Tibial nerve (tissue), 4 donors: ENCODE measurements at regions not wholly inside any gene's neighbourhood (a gene's known extent, or its start where the extent isn't known, plus 50 kb on each side); places are given as distances from the start of the nearest gene placed in this dataset.

ENCODE experiments used
- CTCF ChIP-seq, 5 experiments: fragments of 200-600 bp in 3 of 5; fragments of 450-650 bp in 2 of 5; sonication (generic) in 3 of 5; IDR thresholded peaks; one replicate each; pipeline ENCODE4 v1.5.1; 2016 to 2019; ENCODE audit warnings: antibody characterized with exemption in 5 of 5, mild to moderate bottlenecking in 3 of 5, moderate library complexity in 2 of 5
- EP300 ChIP-seq, 2 donors: sonication (generic); formaldehyde crosslinking; IDR thresholded peaks; one replicate each; pipeline ENCODE4 v1.6.1; 2017; ENCODE audit warnings: antibody characterized with exemption in 2 of 2, mild to moderate bottlenecking in 1 of 2
- POLR2A ChIP-seq, 2 donors: fragments of 450-650 bp; IDR thresholded peaks; one replicate each; pipeline ENCODE4 v1.6.1; 2017; ENCODE audit warnings: antibody characterized with exemption in 2 of 2, mild to moderate bottlenecking in 2 of 2, moderate library complexity in 2 of 2

- TF ChIP-seq CTCF (IDR thresholded peaks at IDR 0.05), result no peak
- TF ChIP-seq POLR2A (IDR thresholded peaks at IDR 0.05), result no peak
- no peak for TF ChIP-seq EP300 (IDR thresholded peaks at IDR 0.05)
Observed at GRCh38 chr6:140782941-140783340, 1349.8 kb upstream of the GJE1 start.
